Suprapubic skin (tissue), 3 donors: ENCODE measurements at regions not wholly inside any gene's neighbourhood (a gene's known extent, or its start where the extent isn't known, plus 50 kb on each side); places are given as distances from the start of the nearest gene placed in this dataset.

ENCODE experiments used
- CTCF ChIP-seq, 2 donors: fragments of 200-600 bp in 1 of 2; fragments of 450-650 bp in 1 of 2; sonication (generic) in 1 of 2; IDR thresholded peaks; one replicate each; pipeline ENCODE4 v1.5.1; 2016 to 2019; ENCODE audit warnings: antibody characterized with exemption in 2 of 2, mild to moderate bottlenecking in 1 of 2, moderate library complexity in 1 of 2
- POLR2A ChIP-seq, 2 donors: fragments of 450-650 bp; IDR thresholded peaks; one replicate each; pipeline ENCODE4 v1.6.1; 2017; ENCODE audit warnings: antibody characterized with exemption in 2 of 2, mild to moderate bottlenecking in 2 of 2, moderate library complexity in 2 of 2

DNA sequence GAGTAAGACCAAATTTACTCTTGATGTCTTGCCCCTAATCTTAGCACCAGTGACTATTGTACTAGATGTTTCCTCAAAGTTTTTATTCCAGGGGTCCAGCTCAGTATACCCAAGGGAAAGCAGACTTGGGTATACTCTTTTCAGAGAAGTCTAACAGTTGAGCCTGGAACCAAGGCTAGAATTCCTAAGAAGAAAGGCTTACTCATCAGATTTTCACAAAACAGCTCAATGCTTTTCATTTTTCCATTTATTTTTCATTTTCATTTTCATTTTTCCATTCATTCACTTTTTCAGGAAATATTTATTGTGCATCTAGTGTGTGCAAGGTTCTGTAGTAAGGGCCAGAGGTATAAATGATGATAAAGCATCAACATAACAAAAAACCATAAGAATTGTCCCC, 143.2 kb downstream of the PHLDA1 start:
- TF ChIP-seq POLR2A (IDR thresholded peaks at IDR 0.05): no peak
- TF ChIP-seq CTCF (IDR thresholded peaks at IDR 0.05): no peak
